ENCODE measurements at regions not wholly inside any gene's neighbourhood (a gene's known extent, or its start where the extent isn't known, plus 50 kb on each side); places are given as distances from the start of the nearest gene placed in this dataset.
"Not testable (repeated sequence)": the region's sequence is repeated elsewhere in the genome, so short reads cannot be mapped to it uniquely, and the experiment has no call there.

DNA sequence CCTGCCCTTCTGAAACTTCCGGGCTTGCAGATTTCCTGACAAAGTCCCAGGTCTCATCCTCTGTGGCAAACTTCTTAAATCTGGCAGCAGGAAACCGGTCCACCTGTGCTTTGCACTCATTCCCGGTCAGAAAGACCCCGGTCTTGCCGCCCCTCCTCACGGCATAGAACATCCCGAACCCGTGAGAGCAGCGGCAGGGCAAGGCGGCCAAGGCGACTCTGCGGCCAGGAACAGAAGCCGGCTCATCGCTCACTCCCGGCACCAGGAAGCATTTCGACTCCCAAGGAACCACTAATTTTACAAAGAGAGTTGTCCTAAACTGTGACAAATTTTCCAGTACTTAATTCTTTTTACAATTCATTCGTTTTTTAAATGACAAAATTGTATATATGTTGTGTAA is 140.3 kb downstream of the USP22 start:
- not testable (repeated sequence) for TF ChIP-seq ERG (CRISPR knock-in tag; IDR thresholded peaks at IDR 0.05); CTCF (IDR thresholded peaks at IDR 0.05); E2F1 (CRISPR knock-in tag; IDR thresholded peaks at IDR 0.05); PRDM15 (CRISPR knock-in tag; IDR thresholded peaks at IDR 0.05); MXD4 (CRISPR knock-in tag; IDR thresholded peaks at IDR 0.05; ENCODE audit: borderline replicate concordance)
- TF ChIP-seq, protein P1, sequence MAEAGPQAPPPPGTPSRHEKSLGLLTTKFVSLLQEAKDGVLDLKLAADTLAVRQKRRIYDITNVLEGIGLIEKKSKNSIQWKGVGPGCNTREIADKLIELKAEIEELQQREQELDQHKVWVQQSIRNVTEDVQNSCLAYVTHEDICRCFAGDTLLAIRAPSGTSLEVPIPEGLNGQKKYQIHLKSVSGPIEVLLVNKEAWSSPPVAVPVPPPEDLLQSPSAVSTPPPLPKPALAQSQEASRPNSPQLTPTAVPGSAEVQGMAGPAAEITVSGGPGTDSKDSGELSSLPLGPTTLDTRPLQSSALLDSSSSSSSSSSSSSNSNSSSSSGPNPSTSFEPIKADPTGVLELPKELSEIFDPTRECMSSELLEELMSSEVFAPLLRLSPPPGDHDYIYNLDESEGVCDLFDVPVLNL (CRISPR knock-in tag; IDR thresholded peaks at IDR 0.05; ENCODE audit: borderline replicate concordance, low read depth) = not testable (repeated sequence)
- TF ChIP-seq, protein P2, sequence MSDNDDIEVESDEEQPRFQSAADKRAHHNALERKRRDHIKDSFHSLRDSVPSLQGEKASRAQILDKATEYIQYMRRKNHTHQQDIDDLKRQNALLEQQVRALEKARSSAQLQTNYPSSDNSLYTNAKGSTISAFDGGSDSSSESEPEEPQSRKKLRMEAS (CRISPR knock-in tag; IDR thresholded peaks at IDR 0.05) = not testable (repeated sequence)
